ENCODE measurements at regions not wholly inside any gene's neighbourhood (a gene's known extent, or its start where the extent isn't known, plus 50 kb on each side); places are given as distances from the start of the nearest gene placed in this dataset.

DNA sequence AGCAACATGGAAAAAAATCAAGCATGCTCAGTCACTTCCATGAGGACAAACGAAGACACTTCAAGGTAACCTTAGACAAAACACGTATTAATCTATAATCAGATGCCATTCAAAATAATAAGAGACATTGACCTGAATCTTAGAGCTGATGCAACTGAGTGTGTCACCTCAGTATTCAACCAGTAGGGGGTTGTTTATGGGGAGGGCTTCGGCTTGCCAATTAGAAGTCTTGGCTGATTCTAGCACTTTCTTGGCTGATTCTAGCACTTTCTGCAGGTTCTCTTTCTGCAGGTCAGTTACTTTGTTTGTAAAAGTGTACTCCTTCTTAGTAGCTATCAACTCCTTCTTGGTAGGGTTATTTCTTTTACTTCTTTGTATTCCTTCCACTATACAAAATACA lies 317.6 kb downstream of the ENC1 start:
- TF ChIP-seq, protein P1, sequence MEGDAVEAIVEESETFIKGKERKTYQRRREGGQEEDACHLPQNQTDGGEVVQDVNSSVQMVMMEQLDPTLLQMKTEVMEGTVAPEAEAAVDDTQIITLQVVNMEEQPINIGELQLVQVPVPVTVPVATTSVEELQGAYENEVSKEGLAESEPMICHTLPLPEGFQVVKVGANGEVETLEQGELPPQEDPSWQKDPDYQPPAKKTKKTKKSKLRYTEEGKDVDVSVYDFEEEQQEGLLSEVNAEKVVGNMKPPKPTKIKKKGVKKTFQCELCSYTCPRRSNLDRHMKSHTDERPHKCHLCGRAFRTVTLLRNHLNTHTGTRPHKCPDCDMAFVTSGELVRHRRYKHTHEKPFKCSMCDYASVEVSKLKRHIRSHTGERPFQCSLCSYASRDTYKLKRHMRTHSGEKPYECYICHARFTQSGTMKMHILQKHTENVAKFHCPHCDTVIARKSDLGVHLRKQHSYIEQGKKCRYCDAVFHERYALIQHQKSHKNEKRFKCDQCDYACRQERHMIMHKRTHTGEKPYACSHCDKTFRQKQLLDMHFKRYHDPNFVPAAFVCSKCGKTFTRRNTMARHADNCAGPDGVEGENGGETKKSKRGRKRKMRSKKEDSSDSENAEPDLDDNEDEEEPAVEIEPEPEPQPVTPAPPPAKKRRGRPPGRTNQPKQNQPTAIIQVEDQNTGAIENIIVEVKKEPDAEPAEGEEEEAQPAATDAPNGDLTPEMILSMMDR (conservative IDR thresholded peaks at IDR 0.05; ENCODE audit: low read length): peak; percentile 56
- no peak for TF ChIP-seq EZH2phosphoT487 (IDR thresholded peaks at IDR 0.05; ENCODE audit: borderline replicate concordance)

Data from Loucy (cell line).